Jurkat, Clone E6-1 (cell line): ENCODE measurements at regions not wholly inside any gene's neighbourhood (a gene's known extent, or its start where the extent isn't known, plus 50 kb on each side); places are given as distances from the start of the nearest gene placed in this dataset.

ENCODE experiments used
- DNase-seq: peaks from one replicate; pipeline ENCODE4 v3.0.0-alpha.2; 2011; ENCODE audit warnings: low read depth, low spot score
- H3K4me3 ChIP-seq: 2 replicates; pipeline ENCODE4 v1.5.1; 2011; ENCODE audit warnings: mild to moderate bottlenecking, low read length, control low read depth, moderate library complexity

DNA sequence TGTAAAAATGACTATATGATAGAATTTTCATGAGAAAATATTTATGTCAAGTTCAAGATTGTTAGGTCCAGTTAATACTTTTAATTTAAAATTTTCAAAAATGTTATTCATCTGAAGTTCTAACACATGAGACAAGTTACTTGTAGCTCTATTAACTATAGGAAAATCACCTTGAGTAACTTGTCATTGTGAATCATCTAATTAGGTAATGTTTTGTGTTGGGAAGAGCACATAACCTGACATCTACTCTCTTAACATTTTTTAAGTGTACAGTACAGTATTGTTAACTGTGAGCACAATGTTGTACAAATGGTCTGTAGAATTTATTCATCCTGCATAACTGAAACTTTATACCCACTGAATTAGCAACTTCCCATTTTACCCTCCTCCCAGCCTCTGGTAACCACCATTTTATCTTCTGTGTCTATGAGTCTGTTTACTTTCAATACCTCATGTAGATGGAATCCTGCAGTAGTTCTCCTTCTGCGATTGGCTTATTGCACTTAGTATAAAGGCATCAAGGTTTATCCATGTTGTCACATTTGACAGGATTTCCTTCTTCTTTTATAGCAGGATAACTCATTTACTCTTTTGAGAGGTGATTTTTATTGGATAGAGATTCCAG is 54.6 kb downstream of the ARL4A start:
- DNase-seq: no peak
- H3K4me3 ChIP-seq: no peak overlapping the region

DNA sequence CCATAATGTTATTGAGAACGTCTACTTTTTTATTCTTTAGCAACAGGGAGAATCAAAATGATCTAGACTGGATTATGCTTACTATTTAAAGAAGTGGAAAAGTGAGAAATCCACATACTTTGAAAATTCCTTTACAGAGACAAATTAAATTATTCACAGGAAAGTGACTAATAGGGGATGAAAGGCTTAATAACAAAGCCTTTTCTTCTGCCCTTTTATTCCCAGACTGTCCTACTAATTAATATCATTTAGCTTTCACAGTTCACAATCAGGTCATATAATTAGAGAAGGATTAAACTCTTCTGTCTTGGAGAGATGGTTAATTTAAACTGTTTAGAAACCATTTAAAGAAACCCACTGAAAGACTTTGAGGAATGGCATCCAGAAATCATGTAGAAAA is 58.8 kb downstream of the ARL4A start:
- no peak overlapping the region for H3K4me3 ChIP-seq
- no peak for DNase-seq

DNA sequence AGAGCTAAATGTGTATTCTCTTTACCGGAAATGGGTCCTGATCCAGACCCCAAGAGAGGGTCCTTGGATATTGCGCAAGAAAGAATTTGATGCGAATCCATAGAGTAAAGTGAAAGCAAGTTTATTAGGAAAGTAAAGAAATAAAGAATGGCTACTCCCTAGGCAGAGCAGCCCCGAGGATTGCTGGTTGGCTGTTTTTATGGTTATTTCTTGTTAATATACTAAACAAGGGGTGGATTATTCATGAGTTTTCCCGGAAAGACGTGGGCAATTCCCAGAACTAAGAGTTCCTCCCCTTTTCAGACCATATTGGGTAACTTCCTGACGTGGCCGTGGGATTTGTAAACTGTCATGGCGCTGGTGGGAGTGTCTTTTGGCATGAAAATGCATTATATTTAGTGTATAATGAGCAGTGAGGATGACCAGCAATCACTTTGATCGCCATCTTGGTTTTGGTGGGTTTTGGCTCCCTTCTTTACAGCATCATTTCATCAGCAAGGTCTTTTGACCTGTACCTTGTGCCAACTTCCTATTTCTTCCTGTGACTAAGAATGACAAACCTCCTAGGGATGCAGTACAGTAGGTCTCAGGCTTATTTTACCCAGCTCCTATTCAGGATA is 60.4 kb downstream of the ARL4A start:
- no peak overlapping the region for H3K4me3 ChIP-seq
- no peak for DNase-seq

- no peak for DNase-seq
- H3K4me3 ChIP-seq: no peak overlapping the region
Measured at GRCh38 chr7:12749069-12749468, 61.6 kb downstream of the ARL4A start.

GRCh38 chr7:12749746-12750145 is 62.3 kb downstream of the ARL4A start:
- DNase-seq: no peak
- H3K4me3 ChIP-seq: no peak overlapping the region

DNA sequence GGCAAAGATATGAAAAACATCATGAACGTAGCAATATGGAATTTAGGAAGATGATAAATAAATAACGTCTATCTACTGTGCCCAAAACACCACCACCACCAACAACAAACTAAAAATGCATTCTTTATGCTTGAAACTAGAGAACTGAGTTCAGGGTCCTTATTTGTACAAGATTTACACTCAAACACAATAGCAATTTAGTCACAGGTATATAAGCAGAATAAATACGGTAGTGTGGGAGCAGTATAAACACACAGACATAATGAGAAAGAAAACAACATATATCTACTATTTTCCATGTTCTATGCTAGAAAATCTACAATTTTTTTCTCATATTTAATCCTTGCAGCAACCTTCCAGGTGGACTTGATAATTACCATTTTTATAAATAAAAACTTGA is 64.3 kb downstream of the ARL4A start:
- DNase-seq: no peak
- H3K4me3 ChIP-seq: no peak overlapping the region

DNA sequence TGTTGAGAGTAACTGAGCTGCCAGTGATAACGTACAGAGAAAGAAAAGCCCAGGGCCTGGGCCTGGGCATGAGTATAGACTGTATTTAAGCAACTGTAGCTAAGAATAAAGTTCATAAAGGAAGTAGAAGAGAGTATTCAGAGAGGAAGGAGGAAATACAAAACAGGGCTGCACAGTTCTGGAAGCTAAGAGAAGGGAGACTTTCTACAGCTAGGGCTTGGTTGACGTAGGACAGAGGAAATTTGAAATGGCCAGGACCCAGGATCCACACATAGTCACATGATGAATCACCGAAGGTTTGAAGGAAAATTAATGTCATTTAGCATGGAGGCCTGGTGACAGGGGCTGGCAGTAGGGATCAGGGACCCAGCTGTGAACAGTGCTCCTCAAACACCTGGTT is 66.7 kb downstream of the ARL4A start:
- DNase-seq: no peak
- H3K4me3 ChIP-seq: no peak overlapping the region

DNA sequence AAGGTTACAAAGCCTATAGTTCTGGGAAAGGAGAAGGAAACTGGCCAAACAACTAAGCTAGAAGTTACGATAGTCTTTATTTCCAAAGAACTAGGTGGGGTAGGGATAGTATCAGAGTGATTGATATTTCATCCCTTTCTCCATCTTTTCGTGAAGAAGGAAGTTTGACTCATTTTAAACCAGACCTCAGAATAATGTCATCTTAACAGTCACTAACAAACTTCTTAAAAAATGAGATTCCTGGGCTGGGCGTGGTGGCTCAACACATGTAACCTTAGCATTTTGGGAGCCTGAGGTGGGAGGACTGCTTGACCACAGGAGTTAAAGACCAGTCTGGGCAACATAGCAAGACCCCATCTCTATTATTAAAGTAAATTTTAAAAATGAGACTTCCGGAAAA is 69.4 kb downstream of the ARL4A start:
- DNase-seq: no peak
- H3K4me3 ChIP-seq: no peak overlapping the region

DNA sequence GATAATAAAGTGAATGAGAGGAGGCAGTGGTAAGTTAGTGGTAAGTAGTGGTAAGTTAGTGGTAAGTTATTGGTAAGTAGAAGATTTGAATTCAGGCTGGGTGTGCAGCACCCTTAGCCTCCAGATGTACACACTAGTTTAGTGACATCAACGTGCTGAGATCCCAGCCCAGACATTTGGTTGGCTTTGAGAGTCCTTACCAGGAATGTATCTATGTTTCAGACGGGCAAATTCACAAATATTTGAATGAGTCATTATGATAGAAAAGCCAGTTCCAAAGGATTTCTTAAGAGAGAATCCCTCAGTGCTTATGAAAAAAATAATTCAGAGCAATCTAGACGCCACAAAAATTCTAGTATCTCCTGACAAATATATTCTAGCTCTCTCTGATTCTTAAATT is 70.0 kb downstream of the ARL4A start:
- DNase-seq: no peak
- no peak overlapping the region for H3K4me3 ChIP-seq

DNA sequence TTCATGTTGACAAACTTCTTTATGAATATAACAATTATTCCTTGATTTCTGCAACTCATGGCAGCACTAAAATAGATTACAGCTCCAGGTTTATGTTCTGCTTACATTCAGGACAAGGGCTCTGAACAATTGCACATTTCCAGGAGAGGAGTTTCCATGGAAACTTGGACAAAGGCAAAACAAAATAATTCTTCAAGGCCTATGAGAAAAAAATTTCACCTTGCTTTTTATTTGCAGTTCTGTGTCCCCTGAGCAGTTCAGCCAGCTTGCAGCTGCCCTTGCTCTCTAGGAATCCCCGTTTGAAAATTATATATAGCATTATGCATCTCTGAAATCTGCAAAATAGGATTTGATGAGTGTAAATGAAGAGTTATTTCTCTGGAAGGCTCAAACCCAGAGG is 71.7 kb downstream of the ARL4A start:
- no peak for DNase-seq

GRCh38 chr7:12761111-12761510 is 73.7 kb downstream of the ARL4A start:
- no peak overlapping the region for H3K4me3 ChIP-seq
- DNase-seq: no peak

More for the DNA sequence above, 71.7 kb downstream of the ARL4A start:
- no peak overlapping the region for H3K4me3 ChIP-seq

DNA sequence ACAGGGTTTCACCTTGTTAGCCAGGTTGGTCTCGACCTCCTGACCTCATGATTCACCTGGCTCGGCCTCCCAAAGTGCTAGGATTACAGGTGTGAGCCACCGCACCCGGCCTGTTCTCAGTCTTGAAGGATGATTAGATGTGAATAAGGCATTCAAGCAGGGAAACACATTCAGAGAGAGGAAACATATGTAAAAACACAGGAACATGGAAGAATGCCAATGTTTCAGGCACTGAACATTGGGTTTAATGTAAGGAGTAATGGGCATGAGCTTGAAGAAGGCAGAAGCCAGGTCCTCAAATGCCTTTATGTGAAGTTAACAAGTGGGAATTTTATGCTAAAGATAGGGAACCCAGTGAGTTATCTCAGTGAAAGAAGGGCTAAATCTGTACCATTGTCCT is 74.3 kb downstream of the ARL4A start:
- DNase-seq: no peak
- H3K4me3 ChIP-seq: no peak overlapping the region

DNA sequence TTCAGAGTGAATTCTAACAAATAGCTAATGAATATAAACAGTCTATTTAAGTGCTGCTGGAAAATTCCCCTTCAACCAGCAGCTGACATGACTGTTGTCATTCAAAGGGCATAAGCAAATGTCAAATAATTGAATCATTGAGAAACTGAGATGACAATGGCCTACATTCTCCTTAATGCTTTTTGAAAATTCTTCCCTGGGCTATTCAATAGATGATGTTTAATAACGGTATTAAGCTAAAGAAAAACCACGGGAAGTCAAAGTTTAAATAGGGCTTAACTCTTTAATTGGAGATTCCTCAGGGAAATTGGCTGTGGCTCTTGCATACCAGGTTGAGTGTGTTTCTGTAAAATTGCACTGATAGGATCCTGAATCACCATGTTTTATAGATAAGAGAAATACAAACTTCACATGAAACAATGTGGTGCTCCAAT is 77.0 kb downstream of the ARL4A start:
- H3K4me3 ChIP-seq: no peak overlapping the region
- DNase-seq: no peak

GRCh38 chr7:12765431-12766100 is 78.1 kb downstream of the ARL4A start:
- H3K4me3 ChIP-seq: no peak overlapping the region
- no peak for DNase-seq

- DNase-seq: no peak
- no peak overlapping the region for H3K4me3 ChIP-seq
Measured at GRCh38 chr7:12766416-12766815, 79.0 kb downstream of the ARL4A start.

- no peak for DNase-seq
Measured at GRCh38 chr7:12768948-12769347, 81.5 kb downstream of the ARL4A start.

DNA sequence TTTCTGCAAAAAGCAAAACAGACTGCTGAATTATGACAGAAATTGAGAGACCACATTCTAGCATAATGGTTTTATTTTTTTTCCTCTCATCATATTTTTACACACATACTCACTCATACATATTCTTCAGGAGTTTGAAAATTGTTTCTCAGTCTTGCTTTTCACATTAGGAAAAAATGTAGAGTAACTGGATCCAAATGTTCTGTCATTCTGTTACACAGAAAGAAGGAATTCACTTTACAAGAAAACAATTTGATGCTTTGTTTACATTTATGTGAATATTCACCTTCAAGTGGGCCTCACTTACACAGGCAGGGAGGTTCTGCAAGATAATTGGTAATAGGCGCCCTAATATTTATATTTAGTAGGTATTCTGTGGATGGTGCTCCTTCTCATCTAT is 82.0 kb downstream of the ARL4A start:
- no peak for DNase-seq
- no peak overlapping the region for H3K4me3 ChIP-seq

More at GRCh38 chr7:12768948-12769347, 81.5 kb downstream of the ARL4A start:
- H3K4me3 ChIP-seq: no peak overlapping the region

DNA sequence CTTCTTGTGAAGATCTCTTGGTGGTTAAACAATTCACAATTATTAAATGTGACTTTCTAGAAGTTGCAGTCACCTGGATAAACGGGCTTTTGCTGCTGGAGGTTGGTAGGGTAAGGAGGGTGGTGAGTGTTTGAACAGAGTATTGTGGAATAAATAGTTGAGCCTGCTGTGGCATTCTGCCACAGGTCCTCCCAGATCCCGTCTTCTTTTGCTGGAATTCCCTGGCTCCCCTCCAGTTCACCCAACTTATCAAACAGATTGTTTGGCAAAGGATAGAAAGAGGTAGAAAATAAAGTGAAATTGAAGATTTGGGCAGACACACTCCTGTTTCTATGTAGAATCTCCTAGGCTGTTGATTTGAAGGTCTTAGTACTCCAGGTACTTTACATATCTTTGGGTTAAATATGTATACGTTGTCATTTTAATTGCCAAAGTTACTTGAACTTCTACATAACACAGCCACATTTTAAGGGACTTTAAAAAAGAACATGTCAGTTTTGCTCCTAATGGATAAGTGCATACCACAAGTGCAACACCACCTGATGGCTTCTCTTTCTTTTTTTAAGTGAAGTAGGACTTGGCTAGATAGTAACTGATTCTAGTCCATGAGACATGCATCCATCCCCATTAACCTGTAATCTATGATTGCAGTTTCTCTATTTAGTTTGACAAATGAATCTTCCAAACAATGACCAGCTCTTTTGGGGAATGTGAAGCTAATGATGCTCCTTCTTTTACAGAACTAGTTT is 83.0 kb downstream of the ARL4A start:
- DNase-seq: no peak
- H3K4me3 ChIP-seq: no peak overlapping the region

GRCh38 chr7:12771378-12771877 is 84.0 kb downstream of the ARL4A start:
- H3K4me3 ChIP-seq: no peak overlapping the region
- DNase-seq: no peak

GRCh38 chr7:12772768-12773167 is 85.3 kb downstream of the ARL4A start:
- no peak overlapping the region for H3K4me3 ChIP-seq
- DNase-seq: no peak
